ENCODE measurements at regions not wholly inside any gene's neighbourhood (a gene's known extent, or its start where the extent isn't known, plus 50 kb on each side); places are given as distances from the start of the nearest gene placed in this dataset.

DNA sequence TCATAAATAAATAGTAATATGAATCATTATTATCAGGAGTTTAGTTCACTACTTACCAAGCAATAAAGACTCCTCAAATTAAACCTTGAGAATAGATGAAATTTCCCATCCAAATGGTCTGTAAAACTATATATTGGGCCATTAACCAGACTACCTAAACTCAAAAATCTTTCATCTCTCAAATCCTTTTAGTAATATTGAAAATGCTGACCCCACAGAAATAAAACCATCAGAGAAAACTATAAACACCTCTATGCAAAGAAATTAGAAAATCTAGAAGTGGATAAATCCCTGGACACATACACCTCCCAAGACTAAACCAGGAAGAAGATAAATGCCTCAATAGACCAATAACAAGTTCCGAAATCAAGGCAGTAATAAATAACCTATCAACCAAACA lies 723.2 kb downstream of the TLE4 start:
- no peak for DNase-seq (ENCODE audit: low read depth)
- no peak overlapping the region for H3K4me3 ChIP-seq (replicated peaks; ENCODE audit: low read depth, low read length)
- TF ChIP-seq, protein P1, sequence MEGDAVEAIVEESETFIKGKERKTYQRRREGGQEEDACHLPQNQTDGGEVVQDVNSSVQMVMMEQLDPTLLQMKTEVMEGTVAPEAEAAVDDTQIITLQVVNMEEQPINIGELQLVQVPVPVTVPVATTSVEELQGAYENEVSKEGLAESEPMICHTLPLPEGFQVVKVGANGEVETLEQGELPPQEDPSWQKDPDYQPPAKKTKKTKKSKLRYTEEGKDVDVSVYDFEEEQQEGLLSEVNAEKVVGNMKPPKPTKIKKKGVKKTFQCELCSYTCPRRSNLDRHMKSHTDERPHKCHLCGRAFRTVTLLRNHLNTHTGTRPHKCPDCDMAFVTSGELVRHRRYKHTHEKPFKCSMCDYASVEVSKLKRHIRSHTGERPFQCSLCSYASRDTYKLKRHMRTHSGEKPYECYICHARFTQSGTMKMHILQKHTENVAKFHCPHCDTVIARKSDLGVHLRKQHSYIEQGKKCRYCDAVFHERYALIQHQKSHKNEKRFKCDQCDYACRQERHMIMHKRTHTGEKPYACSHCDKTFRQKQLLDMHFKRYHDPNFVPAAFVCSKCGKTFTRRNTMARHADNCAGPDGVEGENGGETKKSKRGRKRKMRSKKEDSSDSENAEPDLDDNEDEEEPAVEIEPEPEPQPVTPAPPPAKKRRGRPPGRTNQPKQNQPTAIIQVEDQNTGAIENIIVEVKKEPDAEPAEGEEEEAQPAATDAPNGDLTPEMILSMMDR (IDR thresholded peaks at IDR 0.05; ENCODE audit: low read length, missing control alignments), result no peak

DNA sequence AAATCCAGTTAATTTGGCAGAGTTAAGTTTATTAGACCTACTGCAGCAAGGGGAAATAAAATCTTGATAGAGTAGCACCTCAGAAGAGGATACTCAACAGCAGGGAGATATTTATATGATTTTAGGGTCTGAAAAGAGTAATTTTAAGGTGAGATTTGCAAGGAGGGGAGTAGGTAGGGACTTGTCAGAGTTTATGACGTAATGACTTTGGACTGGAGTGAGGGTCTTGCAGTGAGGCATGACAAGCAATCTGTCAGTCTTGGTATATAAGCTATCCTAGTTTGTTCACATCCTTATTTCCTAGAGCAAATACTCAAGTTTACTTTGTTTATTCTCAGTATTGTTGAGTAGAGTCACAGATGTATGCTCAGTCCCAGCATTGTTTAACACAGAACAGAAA lies 722.6 kb downstream of the TLE4 start:
- no peak overlapping the region for H3K4me3 ChIP-seq (replicated peaks; ENCODE audit: low read depth, low read length)
- TF ChIP-seq, protein P1 (IDR thresholded peaks at IDR 0.05; ENCODE audit: low read length, missing control alignments), result no peak
- DNase-seq (ENCODE audit: low read depth), result no peak

DNA sequence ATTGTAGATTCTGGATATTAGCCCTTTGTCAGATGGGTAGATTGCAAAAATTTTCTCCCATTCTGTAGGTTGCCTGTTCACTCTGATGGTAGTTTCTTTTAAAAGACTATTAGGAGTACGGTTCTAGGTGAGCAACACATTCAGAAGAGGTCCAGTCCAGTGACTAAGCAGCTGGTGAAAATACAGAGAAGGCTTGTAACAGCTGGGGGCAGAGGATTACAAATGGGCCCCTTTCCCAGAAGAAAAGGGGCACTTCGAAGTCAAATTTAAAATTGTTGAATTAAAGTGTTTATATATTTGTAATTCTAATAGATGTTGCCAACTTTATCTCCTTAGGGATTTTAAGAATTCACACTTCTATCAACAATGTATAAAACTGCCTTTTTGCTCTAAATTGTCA lies 720.5 kb downstream of the TLE4 start:
- DNase-seq (ENCODE audit: low read depth), result no peak
- H3K4me3 ChIP-seq (replicated peaks; ENCODE audit: low read depth, low read length), result no peak overlapping the region
- TF ChIP-seq, protein P1 (IDR thresholded peaks at IDR 0.05; ENCODE audit: low read length, missing control alignments), result no peak

DNA sequence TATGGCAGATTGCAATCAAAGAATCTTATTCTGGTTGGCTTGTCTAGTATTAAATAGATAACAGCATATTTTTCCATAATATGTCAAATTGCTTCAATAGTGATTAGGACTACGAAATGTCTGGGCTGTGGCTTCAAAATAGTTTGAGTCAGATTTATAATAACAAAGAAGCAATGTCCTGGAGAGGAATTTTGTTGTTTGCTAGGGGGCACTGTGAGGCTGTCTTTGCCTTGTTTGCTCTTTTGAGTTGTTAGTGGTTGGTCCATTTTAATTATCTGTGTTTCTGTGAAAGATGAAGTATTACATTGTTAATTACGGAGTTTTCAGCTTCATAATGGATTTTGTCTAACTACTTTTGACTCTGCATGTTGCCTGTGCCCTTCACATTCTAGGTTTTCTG lies 713.6 kb downstream of the TLE4 start:
- TF ChIP-seq, protein P1 (IDR thresholded peaks at IDR 0.05; ENCODE audit: low read length, missing control alignments), result peak; percentile 2
- peak; percentile 3 for DNase-seq (ENCODE audit: low read depth)
- H3K4me3 ChIP-seq (replicated peaks; ENCODE audit: low read depth, low read length), result no peak overlapping the region

DNA sequence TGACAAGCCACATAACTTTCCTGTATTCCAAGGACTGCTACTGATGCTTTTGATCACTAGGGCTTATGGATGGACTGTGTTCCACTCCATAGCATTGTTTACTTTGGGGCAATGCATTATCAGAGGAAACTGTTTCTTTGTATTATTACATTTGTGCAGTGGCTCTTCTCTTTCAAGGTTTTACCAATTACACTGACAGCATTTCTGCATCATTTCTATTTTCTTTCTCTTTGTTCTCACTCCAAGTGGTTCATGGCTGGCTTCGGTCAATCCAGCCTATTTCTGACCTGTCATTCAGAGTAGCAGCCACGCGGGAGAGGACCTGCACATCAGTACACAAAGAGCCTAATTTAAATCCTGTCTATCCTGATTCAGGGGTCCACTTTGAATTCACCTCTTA lies 711.0 kb downstream of the TLE4 start:
- DNase-seq (ENCODE audit: low read depth), result no peak
- H3K4me3 ChIP-seq (replicated peaks; ENCODE audit: low read depth, low read length), result no peak overlapping the region
- TF ChIP-seq, protein P1 (IDR thresholded peaks at IDR 0.05; ENCODE audit: low read length, missing control alignments), result no peak

DNA sequence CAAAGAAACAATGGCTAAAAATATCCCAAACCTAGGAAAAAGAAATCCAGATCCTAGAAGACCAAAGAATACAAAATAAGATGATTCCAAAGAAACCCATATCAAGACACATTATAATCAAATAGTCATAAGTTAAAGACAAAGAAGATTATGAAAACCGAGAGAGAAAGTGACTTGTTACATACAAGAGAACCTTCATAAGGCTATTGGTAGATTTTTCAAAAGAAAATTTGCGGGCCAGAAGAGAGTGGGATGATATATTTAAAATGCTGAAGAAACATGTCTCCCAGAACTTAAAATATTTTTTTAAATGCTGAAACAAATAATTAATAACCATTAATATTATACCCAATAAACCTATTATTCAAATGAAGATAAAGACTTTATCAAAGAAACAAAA lies 687.3 kb downstream of the TLE4 start:
- no peak overlapping the region for H3K4me3 ChIP-seq (replicated peaks; ENCODE audit: low read depth, low read length)
- TF ChIP-seq, protein P1 (IDR thresholded peaks at IDR 0.05; ENCODE audit: low read length, missing control alignments), result no peak
- DNase-seq (ENCODE audit: low read depth), result no peak

DNA sequence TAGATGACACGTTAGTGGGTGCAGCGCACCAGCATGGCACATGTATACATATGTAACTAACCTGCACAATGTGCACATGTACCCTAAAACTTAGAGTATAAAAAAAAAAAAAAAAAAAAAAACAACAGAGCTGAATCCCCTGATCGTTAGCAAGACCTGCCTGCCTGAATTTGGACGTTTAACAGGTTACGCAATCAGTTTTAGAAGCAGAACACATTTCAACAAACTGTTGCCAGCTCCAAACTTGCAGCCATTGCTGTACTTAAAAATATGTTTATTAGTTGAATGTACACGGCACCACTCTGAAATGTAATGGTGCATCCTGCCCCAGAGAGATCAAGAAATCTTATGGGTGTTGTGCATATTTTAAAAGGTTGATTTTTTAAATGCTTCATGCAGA lies 680.0 kb downstream of the TLE4 start:
- DNase-seq (ENCODE audit: low read depth), result no peak
- TF ChIP-seq, protein P1 (IDR thresholded peaks at IDR 0.05; ENCODE audit: low read length, missing control alignments), result no peak
- H3K4me3 ChIP-seq (replicated peaks; ENCODE audit: low read depth, low read length), result no peak overlapping the region

Measured in fibroblast of pulmonary artery (primary cell).